IMR-90 (cell line): ENCODE measurements at regions not wholly inside any gene's neighbourhood (a gene's known extent, or its start where the extent isn't known, plus 50 kb on each side); places are given as distances from the start of the nearest gene placed in this dataset.

Experiments
- ATAC-seq: fragments of 200-7000 bp; cut with Tn5 transposase; 2 replicates; pipeline ENCODE4 v1.9.1; 2020; ENCODE audit warnings: low read depth, mild to moderate bottlenecking, moderate library complexity
- BruUV-seq: library from RNA; stranded (reverse); fragments of 400-500 nt; replicated peaks from 2 replicates; lab custom pipeline; 2021; lab: Mats Ljungman, UMichigan
- CTCF ChIA-PET: fragments of 300-600 bp; formaldehyde crosslinking; extraction: SDS; loops from one replicate; lab custom pipeline; 2021; ENCODE audit warnings: antibody characterized with exemption; lab: Yijun Ruan, JAX
- POLR2A ChIA-PET: fragments of 300-600 bp; sonication (Branson Sonifier 250); formaldehyde crosslinking; loops from one replicate; lab custom pipeline; 2022; ENCODE audit warnings: antibody characterized with exemption; ENCODE audit not compliant: unreplicated experiment; lab: Charles Lee
- DNase-seq: peaks from one replicate; pipeline ENCODE4 v3.0.0; 2013
- H2AFZ ChIP-seq: replicated peaks from 2 replicates; pipeline ENCODE3; 2013; ENCODE audit warnings: low read length, mild to moderate bottlenecking; ENCODE audit not compliant: poor library complexity
- H2AK5ac ChIP-seq: 2 replicates; pipeline ENCODE4 v1.6.1; 2013; ENCODE audit warnings: low read depth, low read length, inconsistent platforms
- H2AK9ac ChIP-seq: replicated peaks from 2 replicates; pipeline ENCODE3; 2013; ENCODE audit warnings: mild to moderate bottlenecking, low read depth, low read length, moderate library complexity; ENCODE audit not compliant: poor library complexity
- H2BK120ac ChIP-seq: 2 replicates; pipeline ENCODE4 v1.6.1; 2013; ENCODE audit warnings: low read depth, low read length, inconsistent platforms
- H2BK15ac ChIP-seq: 3 replicates; pipeline ENCODE4 v1.6.1; 2013; ENCODE audit warnings: low read depth, low read length, inconsistent platforms
- H2BK20ac ChIP-seq: 2 replicates; pipeline ENCODE4 v1.6.1; 2013; ENCODE audit warnings: low read depth, mild to moderate bottlenecking, inconsistent platforms, low read length, moderate library complexity
- H2BK5ac ChIP-seq: 2 replicates; pipeline ENCODE4 v1.6.1; 2013; ENCODE audit warnings: mild to moderate bottlenecking, low read depth, low read length, inconsistent platforms; ENCODE audit not compliant: poor library complexity, severe bottlenecking
- H3K14ac ChIP-seq: replicated peaks from 2 replicates; pipeline ENCODE4 v1.6.1; 2013; ENCODE audit warnings: low read depth, low read length, inconsistent platforms
- H3K18ac ChIP-seq: 2 replicates; pipeline ENCODE4 v1.6.1; 2013; ENCODE audit warnings: low read depth, low read length, control low read depth
- H3K23ac ChIP-seq: 2 replicates; pipeline ENCODE4 v1.6.1; 2013; ENCODE audit warnings: low read depth, low read length, inconsistent platforms
- H3K27ac ChIP-seq: 2 replicates; pipeline ENCODE4 v1.5.1; 2013; ENCODE audit warnings: mild to moderate bottlenecking, control low read depth, low read length; ENCODE audit not compliant: insufficient read depth
- H3K27me3 ChIP-seq: 2 replicates; pipeline ENCODE4 v1.6.1; 2013; ENCODE audit warnings: low read length; ENCODE audit not compliant: control insufficient read depth, insufficient read depth
- H3K36me3 ChIP-seq: 2 replicates; pipeline ENCODE4 v1.6.1; 2013; ENCODE audit warnings: low read length, mixed read lengths; ENCODE audit not compliant: control insufficient read depth, insufficient read depth
- H3K4ac ChIP-seq: 2 replicates; pipeline ENCODE4 v1.6.1; 2013; ENCODE audit warnings: low read depth, low read length, inconsistent platforms
- H3K4me1 ChIP-seq: 2 replicates; pipeline ENCODE4 v1.6.1; 2013; ENCODE audit warnings: low read length, mixed read lengths; ENCODE audit not compliant: control insufficient read depth, insufficient read depth
- H3K4me2 ChIP-seq: 2 replicates; pipeline ENCODE4 v1.6.1; 2013; ENCODE audit warnings: low read depth, mild to moderate bottlenecking, control low read depth, low read length, moderate library complexity
- H3K4me3 ChIP-seq: 2 replicates; pipeline ENCODE4 v1.5.1; 2013; ENCODE audit warnings: low read depth, mild to moderate bottlenecking, control low read depth, low read length, moderate library complexity; ENCODE audit not compliant: insufficient read depth
- H3K56ac ChIP-seq: 2 replicates; pipeline ENCODE4 v1.6.1; 2013; ENCODE audit warnings: low read length, inconsistent platforms; ENCODE audit not compliant: insufficient read depth; ENCODE audit errors: extremely low read depth
- H3K79me1 ChIP-seq, 2 experiments: 2 replicates each; pipeline ENCODE4 v1.6.1; 2013; ENCODE audit warnings: low read length in 2 of 2, inconsistent platforms in 1 of 2, low read depth in 1 of 2
- H3K9ac ChIP-seq: 2 replicates; pipeline ENCODE4 v1.6.1; 2013; ENCODE audit warnings: low read depth, low read length, control low read depth
- H3K9me1 ChIP-seq: 2 replicates; pipeline ENCODE4 v1.6.1; 2013; ENCODE audit warnings: low read length, inconsistent platforms; ENCODE audit not compliant: insufficient read depth
- H3K9me3 ChIP-seq: 2 replicates; pipeline ENCODE4 v1.6.1; 2013; ENCODE audit warnings: low read length; ENCODE audit not compliant: control insufficient read depth, insufficient read depth
- H4K20me1 ChIP-seq: 2 replicates; pipeline ENCODE4 v1.6.1; 2013; ENCODE audit warnings: low read length, inconsistent platforms; ENCODE audit not compliant: insufficient read depth
- H4K5ac ChIP-seq: 2 replicates; pipeline ENCODE4 v1.6.1; 2013; ENCODE audit warnings: mild to moderate bottlenecking, low read depth, low read length, control low read depth
- H4K8ac ChIP-seq, 2 experiments: 2 replicates each; pipeline ENCODE4 v1.6.1; 2013; ENCODE audit warnings: low read depth in 2 of 2, low read length in 2 of 2, control low read depth in 1 of 2, inconsistent platforms in 1 of 2
- H4K91ac ChIP-seq: 2 replicates; pipeline ENCODE4 v1.6.1; 2013; ENCODE audit warnings: low read depth, low read length, inconsistent platforms; ENCODE audit not compliant: insufficient read depth
- BHLHE40 ChIP-seq: fragments of 150-350 bp; IDR thresholded peaks from 2 replicates; pipeline ENCODE4 v1.6.1; 2016; ENCODE audit warnings: mild to moderate bottlenecking, low read depth, low read length
- CEBPB ChIP-seq: IDR thresholded peaks from 2 replicates; pipeline ENCODE4 v1.6.1; 2012; ENCODE audit warnings: low read depth, low read length, improper control_type of control experiment
- CHD1 ChIP-seq: IDR thresholded peaks from 2 replicates; pipeline ENCODE4 v1.6.1; 2012; ENCODE audit warnings: low read depth, low read length, improper control_type of control experiment
- ELK1 ChIP-seq: fragments of 150-350 bp; IDR thresholded peaks from 2 replicates; pipeline ENCODE4 v1.6.1; 2016; ENCODE audit warnings: low read depth, mild to moderate bottlenecking, low read length, moderate library complexity, borderline replicate concordance
- FOS ChIP-seq: fragments of 150-350 bp; IDR thresholded peaks from 2 replicates; pipeline ENCODE4 v1.6.1; 2016; ENCODE audit warnings: low read depth, low read length
- MXI1 ChIP-seq: IDR thresholded peaks from 2 replicates; pipeline ENCODE4 v1.6.1; 2012; ENCODE audit warnings: low read depth, mild to moderate bottlenecking, low read length, moderate library complexity, borderline replicate concordance
- NFE2L2 ChIP-seq: fragments of 150-350 bp; IDR thresholded peaks from 2 replicates; pipeline ENCODE4 v1.6.1; 2016; ENCODE audit warnings: low read depth, mild to moderate bottlenecking, low read length
- POLR2A ChIP-seq: IDR thresholded peaks from 2 replicates; pipeline ENCODE4 v1.6.1; 2012; ENCODE audit warnings: mild to moderate bottlenecking, low read depth, low read length
- RAD21 ChIP-seq: IDR thresholded peaks from 2 replicates; pipeline ENCODE4 v1.6.1; 2012; ENCODE audit warnings: low read length, improper control_type of control experiment
- RCOR1 ChIP-seq: IDR thresholded peaks from 2 replicates; pipeline ENCODE4 v1.6.1; 2012; ENCODE audit warnings: mild to moderate bottlenecking, low read length, improper control_type of control experiment; ENCODE audit not compliant: insufficient replicate concordance
- RFX5 ChIP-seq: IDR thresholded peaks from 2 replicates; pipeline ENCODE4 v1.8.0; 2012; ENCODE audit warnings: low read depth, mild to moderate bottlenecking, low read length, moderate library complexity
- SMC3 ChIP-seq: fragments of 150-350 bp; IDR thresholded peaks from 2 replicates; pipeline ENCODE4 v1.6.1; 2016; ENCODE audit warnings: low read depth, mild to moderate bottlenecking, antibody characterized with exemption, low read length, moderate library complexity
- USF2 ChIP-seq: fragments of 150-350 bp; IDR thresholded peaks from 2 replicates; pipeline ENCODE4 v1.6.1; 2017; ENCODE audit warnings: mild to moderate bottlenecking, antibody characterized with exemption, low read length, low read depth
- WGBS, 2 experiments: methylation state at CpG; one replicate each; pipeline versions ENCODE4 v1.1.5 to v1.1.7; 2013; ENCODE audit warnings: missing lambda C conversion rate in 2 of 2; ENCODE audit not compliant: insufficient read length in 1 of 2; ENCODE audit errors: extremely low coverage in 2 of 2; 5-methylcytosine and 5-hydroxymethylcytosine counted together
- dilution Hi-C: fragments of 300-500 bp; cut with HindIII; formaldehyde crosslinking; loops from one replicate; pipeline ENCODE4 v1.14.3; 2018; ENCODE audit warnings: low sequenced_read_pairs; ENCODE audit not compliant: unreplicated experiment
- in situ Hi-C: fragments of 300-500 bp; cut with MboI; formaldehyde crosslinking; loops from 3 replicates; pipeline ENCODE4 v1.14.3; 2019; ENCODE audit warnings: low sequenced_read_pairs, inconsistent platforms, mixed read lengths
- intact Hi-C: fragments of 100-400 bp; cut with micrococcal nuclease; formaldehyde crosslinking; loops from 2 replicates; pipeline ENCODE4 v1.10.0; 2022

DNA sequence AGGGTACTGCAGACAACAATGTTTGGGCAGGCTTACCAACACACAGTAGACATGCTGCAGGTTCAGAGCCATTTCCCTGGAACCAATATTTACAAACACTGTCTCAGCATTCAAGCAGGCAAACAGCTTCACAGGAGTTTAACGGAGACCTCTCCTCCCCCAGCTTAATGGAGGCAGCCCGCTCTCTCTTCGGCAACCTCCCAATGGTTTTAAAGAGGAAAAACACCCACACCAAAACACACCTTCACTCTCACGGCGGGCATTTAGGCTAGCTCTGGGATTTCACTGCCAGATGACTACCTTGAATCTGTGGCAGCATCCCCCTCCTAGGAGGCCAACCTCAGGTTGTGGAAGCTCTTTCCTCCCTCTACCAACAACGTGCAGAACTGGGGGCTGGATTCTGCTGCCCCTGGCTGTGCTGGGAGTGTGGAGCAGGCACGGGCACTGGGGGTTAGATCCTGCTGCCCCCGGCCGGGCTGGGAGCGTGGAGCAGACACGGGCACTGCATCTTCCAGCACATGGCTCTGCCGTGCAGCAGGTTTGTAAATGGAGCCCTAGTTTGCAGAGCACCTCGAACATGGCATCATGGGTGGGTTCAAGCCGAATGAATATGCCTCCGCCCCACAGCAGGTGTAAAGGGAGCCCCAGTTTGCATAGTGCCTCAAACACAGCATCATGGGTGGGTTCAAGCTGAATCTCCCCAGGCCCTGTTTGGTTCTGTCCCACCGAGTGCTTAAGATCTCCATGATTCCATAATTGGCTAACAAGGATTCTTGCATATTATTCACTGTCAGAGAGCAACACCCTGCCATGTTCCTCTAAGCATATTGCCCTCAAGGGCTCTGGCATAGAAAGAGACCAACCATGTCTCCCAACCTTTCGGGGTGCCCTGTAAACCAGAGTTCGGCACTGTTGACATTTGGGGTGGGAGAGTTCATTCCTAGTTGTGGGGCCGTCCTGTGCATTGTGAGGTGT lies 86.4 kb downstream of the RBFOX3 start (continued):
- no peak for TF ChIP-seq CHD1

- Histone ChIP-seq H3K9me1 (0 out of 2 replicates have a peak, but pooled peaks cover 3% of the 10 kb centered on the region), H3K9me3 (no peaks in the 10 kb centered on the region), H3K36me3 (no peaks in the 10 kb centered on the region), H3K27ac (no peak overlapping the region), H3K23ac (no peak overlapping the region), H2AFZ (no peak overlapping the region), H4K5ac (no peak overlapping the region), H3K4me3 (no peak overlapping the region), H2AK5ac (no peak overlapping the region), H2BK15ac (no peak overlapping the region), H3K27me3 (peaks cover 15% of the 10 kb centered on the region), H4K91ac (no peak overlapping the region), H3K18ac (no peak overlapping the region), H3K14ac (no peak overlapping the region), H2BK20ac (no peak overlapping the region), H3K4me1 (no peaks in the 10 kb centered on the region), H3K56ac (no peak overlapping the region), H2BK5ac (no peak overlapping the region), H2BK120ac (no peak overlapping the region), H3K9ac (no peak overlapping the region), H3K79me1 (no peaks in the 10 kb centered on the region), H4K8ac (no peak overlapping the region), H3K4me2 (no peak overlapping the region), H3K4ac (no peak overlapping the region), H4K20me1 (no peaks in the 10 kb centered on the region), H2AK9ac (no peak overlapping the region)
- POLR2A ChIA-PET = no interaction called here
- DNase-seq (no peak), ATAC-seq (no peak)
- no CpG with 5 or more reads among the region's 6 CpGs for WGBS, 2 experiments
- dilution Hi-C loops = no loop called here
- in situ Hi-C loops = no loop called here
- intact Hi-C loops = no loop called here
- TF ChIP-seq FOS (no peak), ELK1 (no peak), MXI1 (no peak), RFX5 (no peak), SMC3 (no peak), CEBPB (no peak), USF2 (no peak), POLR2A (no peak), RCOR1 (no peak), BHLHE40 (no peak), NFE2L2 (no peak), RAD21 (no peak)
- CTCF ChIA-PET = no interaction called here
- no TSS peak for BruUV-seq
These were observed 88.4 kb downstream of the RBFOX3 start for GRCh38 chr17:79522414-79522813.
